Progenitor cell of endocrine pancreas (in vitro differentiated cells): ENCODE measurements at regions not wholly inside any gene's neighbourhood (a gene's known extent, or its start where the extent isn't known, plus 50 kb on each side); places are given as distances from the start of the nearest gene placed in this dataset.

Experiments
- DNase-seq: peaks from one replicate; pipeline ENCODE4 v3.0.0; 2021; ENCODE audit warnings: low spot score; ENCODE audit not compliant: unreplicated experiment
- H3K27ac Mint-ChIP-seq: 2 replicates; pipeline ENCODE4 v1.8.0; 2021; ENCODE audit warnings: mild to moderate bottlenecking, moderate library complexity, mixed read lengths
- H3K27me3 Mint-ChIP-seq: 2 replicates; pipeline ENCODE4 v1.8.0; 2021; ENCODE audit warnings: mixed read lengths
- H3K36me3 Mint-ChIP-seq: 2 replicates; pipeline ENCODE4 v1.8.0; 2022; ENCODE audit warnings: mixed read lengths; ENCODE audit not compliant: insufficient read depth
- H3K4me1 Mint-ChIP-seq: 2 replicates; pipeline ENCODE4 v1.8.0; 2021; ENCODE audit warnings: low read depth, mixed read lengths
- H3K4me3 Mint-ChIP-seq: 2 replicates; pipeline ENCODE4 v1.8.0; 2021; ENCODE audit warnings: low read depth, mild to moderate bottlenecking, moderate library complexity, mixed read lengths
- H3K9me3 Mint-ChIP-seq: 2 replicates; pipeline ENCODE4 v1.8.0; 2021; ENCODE audit warnings: low read depth, mixed read lengths
- TF ChIP-seq, protein P1 (sequence below): fragments of 200-600 bp; sonication (generic); IDR thresholded peaks from one replicate; pipeline ENCODE4 v1.5.0; 2021; ENCODE audit warnings: antibody characterized with exemption, mild to moderate bottlenecking; ENCODE audit not compliant: unreplicated experiment

DNA sequence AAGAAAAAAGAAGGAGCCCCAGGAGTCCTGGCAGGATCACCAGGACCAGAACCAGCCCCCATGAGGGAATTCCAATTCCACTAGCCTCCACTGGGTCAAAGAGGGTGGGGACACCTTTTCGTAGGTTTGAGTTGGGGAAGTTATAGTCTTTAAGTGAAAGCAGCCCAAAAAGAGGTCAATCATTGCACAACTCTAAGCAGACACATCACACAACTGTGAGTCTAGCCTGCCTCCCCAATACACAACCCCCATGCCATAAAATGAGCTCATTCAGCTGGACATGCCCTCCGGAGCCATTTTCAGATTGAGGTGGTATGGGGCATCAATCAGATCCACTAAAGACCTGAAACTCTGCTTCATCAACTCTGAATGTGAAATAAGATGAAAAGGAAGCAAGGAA is 179.9 kb downstream of the NPHP4 start:
- Mint-ChIP-seq H3K36me3 (no peaks in the 10 kb centered on the region), H3K4me1 (peaks cover 3% of the 10 kb centered on the region), H3K4me3 (no peak overlapping the region), H3K27me3 (peaks cover 7% of the 10 kb centered on the region), H3K9me3 (peaks cover 9% of the 10 kb centered on the region), H3K27ac (no peak overlapping the region)
- TF ChIP-seq, protein P1, sequence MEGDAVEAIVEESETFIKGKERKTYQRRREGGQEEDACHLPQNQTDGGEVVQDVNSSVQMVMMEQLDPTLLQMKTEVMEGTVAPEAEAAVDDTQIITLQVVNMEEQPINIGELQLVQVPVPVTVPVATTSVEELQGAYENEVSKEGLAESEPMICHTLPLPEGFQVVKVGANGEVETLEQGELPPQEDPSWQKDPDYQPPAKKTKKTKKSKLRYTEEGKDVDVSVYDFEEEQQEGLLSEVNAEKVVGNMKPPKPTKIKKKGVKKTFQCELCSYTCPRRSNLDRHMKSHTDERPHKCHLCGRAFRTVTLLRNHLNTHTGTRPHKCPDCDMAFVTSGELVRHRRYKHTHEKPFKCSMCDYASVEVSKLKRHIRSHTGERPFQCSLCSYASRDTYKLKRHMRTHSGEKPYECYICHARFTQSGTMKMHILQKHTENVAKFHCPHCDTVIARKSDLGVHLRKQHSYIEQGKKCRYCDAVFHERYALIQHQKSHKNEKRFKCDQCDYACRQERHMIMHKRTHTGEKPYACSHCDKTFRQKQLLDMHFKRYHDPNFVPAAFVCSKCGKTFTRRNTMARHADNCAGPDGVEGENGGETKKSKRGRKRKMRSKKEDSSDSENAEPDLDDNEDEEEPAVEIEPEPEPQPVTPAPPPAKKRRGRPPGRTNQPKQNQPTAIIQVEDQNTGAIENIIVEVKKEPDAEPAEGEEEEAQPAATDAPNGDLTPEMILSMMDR, result no peak
- no peak for DNase-seq

DNA sequence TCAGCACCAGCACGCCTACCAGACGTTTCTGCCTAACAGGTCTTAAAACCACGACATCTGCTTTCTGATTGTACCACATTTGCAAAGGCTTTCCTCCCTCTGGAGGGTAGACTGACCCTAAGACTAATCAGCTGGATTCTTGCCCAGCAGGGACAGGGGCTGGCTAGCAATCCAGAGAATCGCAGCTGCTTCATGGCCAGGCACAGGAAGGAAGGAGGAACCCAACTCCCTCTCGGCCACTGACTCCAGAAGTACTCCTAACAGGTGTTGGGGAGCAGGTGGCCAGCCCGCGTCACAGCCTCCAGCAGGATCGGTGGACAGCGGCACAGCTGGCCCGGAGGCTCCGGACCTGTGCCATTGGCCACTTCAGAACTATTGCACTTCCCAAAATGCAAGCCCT is 180.8 kb downstream of the NPHP4 start:
- TF ChIP-seq, protein P1, result no peak
- Mint-ChIP-seq H3K4me3 (no peak overlapping the region), H3K27ac (no peak overlapping the region), H3K36me3 (no peaks in the 10 kb centered on the region), H3K27me3 (peaks cover 7% of the 10 kb centered on the region), H3K9me3 (peaks cover 6% of the 10 kb centered on the region), H3K4me1 (peaks cover 3% of the 10 kb centered on the region)
- no peak for DNase-seq

DNA sequence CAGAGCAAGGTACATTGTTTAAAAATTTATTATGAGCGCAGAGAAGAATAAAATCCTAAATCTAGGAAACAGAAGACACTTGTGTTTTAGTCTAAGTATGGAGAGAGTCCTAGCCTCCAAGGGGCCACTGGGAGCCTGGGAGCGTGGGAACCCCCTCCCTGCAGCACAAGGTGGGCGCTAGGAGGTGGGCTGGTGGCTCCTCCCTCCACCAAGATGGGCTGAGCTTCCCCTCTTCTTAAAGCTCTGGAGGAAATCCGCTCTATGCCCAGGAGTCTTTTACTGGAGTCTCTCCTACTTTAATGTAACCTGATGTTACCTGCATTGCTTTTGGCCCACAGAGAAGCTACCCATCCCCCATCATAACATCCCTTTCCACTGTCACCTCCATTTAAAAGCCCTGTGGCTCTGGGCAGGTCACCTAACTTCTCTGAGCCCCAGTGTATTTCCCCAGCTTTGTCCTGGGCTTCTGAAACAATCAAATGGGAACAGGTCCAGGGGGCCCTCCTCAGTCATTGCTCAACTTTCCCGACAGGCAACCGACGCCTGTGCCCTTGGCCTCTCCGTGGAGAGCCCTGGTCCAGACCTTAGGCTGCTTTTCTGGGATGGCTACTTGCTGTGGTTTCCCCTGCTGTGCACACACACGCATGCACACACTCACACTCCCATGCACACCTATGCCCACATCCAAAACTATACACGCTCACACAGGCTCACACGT is 181.5 kb downstream of the NPHP4 start:
- Mint-ChIP-seq H3K4me1 (peaks cover 3% of the 10 kb centered on the region), H3K4me3 (no peak overlapping the region), H3K36me3 (no peaks in the 10 kb centered on the region), H3K27me3 (peaks cover 7% of the 10 kb centered on the region), H3K9me3 (peaks cover 4% of the 10 kb centered on the region), H3K27ac (no peak overlapping the region)
- DNase-seq, result no peak
- TF ChIP-seq, protein P1, result no peak

DNA sequence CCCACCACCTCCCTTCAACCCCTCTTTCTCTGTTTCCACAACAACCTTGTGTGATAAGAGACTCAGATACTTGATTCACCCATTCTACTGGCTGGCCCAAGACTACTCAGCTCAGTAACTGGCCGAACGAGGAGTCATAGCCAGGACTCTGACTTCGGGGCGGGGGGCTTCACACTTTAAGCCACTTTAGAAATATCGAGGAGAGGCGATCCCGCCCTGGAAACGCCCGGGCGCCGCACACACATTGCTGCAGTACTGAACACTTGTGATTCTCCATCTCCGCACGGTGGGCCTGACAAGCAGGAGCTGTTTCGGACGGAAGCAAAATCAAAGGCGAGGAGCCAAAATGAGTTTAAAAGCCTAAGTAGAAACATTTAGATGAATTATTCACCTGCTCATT is 182.1 kb downstream of the NPHP4 start:
- no peak for DNase-seq
- Mint-ChIP-seq H3K27me3 (peaks cover 7% of the 10 kb centered on the region), H3K4me1 (peaks cover 3% of the 10 kb centered on the region), H3K36me3 (no peaks in the 10 kb centered on the region), H3K27ac (no peak overlapping the region), H3K4me3 (no peak overlapping the region), H3K9me3 (peaks cover 4% of the 10 kb centered on the region)
- TF ChIP-seq, protein P1, result no peak

DNA sequence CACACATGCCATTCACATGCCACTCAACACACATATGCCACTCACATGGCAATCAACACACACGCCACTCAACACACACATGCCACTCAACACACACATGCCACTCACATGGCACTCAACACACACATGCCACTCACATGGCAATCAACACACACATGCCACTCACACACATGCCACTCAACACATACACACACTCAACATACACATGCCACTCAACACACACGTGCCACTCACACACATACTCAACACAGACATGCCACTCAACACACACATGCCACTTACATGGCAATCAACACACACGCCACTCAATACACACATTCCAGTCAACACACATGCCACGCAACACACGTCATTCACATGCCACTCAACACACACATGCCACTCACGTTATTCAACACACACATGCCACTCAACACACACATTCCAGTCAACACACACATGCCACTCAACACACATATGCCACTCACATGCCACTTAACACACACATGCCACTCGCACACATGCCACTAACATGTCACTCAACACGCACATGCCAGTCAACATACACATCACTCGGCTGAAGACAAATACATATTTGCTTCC is 182.9 kb downstream of the NPHP4 start:
- H3K36me3 Mint-ChIP-seq, result no peaks in the 10 kb centered on the region
- H3K27me3 Mint-ChIP-seq, result peaks cover 7% of the 10 kb centered on the region
- no peak for DNase-seq
- peaks cover 4% of the 10 kb centered on the region for H3K9me3 Mint-ChIP-seq
- H3K4me3 Mint-ChIP-seq, result no peak overlapping the region
- H3K4me1 Mint-ChIP-seq, result peaks cover 3% of the 10 kb centered on the region
- H3K27ac Mint-ChIP-seq, result no peak overlapping the region
- TF ChIP-seq, protein P1, result no peak
